HG02588 (cell line): ENCODE measurements at regions not wholly inside any gene's neighbourhood (a gene's known extent, or its start where the extent isn't known, plus 50 kb on each side); places are given as distances from the start of the nearest gene placed in this dataset.

ENCODE experiments used
- ATAC-seq: cut with Tn5 transposase; IDR thresholded peaks from one replicate; pipeline ENCODE4 v1.9.1; 2021; ENCODE audit warnings: mild to moderate bottlenecking, moderate library complexity; ENCODE audit not compliant: unreplicated experiment

DNA sequence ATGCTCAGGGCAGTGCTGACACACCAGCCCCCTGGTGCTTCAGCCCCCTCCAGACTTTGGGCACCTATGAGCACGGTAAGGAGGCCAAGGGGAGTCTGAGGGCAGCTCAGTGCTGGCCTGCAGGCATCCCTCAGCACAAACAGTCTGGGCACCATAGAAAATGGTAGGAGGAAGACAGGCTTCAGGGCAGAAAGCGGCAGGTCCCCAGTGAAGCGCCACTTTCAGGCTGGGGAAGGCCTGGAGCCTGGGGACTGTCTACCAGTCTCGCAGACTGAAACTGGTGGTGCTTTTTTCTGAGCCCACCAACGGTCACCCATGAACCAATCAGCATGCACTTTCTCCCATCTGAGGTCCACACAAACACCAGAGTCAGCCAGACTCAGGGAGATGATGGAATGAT, 1074.7 kb downstream of the PCDH18 start:
- ATAC-seq: no peak

DNA sequence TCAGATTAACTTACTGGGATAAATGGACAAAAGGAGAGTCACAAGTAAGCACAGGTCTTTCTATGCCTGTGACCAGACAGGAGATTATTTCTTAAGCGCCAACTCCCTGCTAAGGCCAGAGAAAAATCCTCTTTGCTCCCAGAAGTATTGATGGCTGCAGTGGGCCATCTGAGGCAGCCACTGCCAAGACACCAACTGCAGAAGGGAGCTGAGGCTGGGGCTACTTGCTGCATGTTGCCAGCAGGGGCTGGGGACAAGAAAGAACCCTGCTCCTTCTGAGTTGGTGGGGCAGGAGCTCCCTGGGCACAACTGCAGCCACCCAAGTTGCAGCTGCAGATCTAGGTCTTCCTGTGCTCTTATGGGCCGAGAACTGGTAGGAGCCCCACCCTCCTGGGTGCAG, 1075.3 kb downstream of the PCDH18 start:
- ATAC-seq: no peak

DNA sequence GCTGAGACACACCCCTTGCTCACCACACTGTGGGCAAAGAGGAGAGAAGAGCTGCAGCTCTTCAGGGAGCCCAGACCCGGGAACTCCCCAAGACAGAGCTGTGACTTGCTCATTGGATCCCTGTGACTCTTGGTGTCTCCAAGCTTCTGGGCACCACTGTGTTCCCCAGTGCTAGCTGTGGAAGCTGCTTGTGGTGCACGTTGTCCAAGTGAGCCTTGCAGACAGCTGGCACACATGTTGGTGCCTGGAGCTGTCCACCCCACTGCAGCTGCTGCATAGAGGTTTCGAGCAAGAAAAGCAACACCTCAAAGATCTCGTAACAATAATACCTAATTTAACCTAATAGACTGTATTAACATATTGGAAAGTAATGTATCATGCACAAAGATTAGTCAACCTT, 1089.3 kb downstream of the PCDH18 start:
- ATAC-seq: no peak

DNA sequence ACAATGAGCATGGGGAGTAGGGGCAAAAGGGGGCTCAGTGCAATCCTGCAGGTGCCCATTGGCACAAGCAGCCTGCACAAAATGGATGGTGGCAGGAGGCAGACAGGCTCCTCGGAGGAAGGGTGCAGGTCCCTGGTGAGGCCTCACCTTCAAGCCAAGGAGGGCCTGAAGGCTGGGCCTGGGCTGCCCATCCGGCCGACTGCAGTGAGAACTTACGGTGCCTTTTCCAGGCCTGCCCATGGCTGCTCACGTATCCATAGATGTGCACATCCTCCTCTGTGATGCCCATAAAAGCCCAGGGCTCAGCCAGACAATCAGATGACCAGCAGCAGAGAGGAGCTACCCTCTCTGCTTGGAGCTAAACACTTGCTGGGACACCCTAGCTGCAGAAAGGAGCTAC, 1089.8 kb downstream of the PCDH18 start:
- no peak for ATAC-seq

DNA sequence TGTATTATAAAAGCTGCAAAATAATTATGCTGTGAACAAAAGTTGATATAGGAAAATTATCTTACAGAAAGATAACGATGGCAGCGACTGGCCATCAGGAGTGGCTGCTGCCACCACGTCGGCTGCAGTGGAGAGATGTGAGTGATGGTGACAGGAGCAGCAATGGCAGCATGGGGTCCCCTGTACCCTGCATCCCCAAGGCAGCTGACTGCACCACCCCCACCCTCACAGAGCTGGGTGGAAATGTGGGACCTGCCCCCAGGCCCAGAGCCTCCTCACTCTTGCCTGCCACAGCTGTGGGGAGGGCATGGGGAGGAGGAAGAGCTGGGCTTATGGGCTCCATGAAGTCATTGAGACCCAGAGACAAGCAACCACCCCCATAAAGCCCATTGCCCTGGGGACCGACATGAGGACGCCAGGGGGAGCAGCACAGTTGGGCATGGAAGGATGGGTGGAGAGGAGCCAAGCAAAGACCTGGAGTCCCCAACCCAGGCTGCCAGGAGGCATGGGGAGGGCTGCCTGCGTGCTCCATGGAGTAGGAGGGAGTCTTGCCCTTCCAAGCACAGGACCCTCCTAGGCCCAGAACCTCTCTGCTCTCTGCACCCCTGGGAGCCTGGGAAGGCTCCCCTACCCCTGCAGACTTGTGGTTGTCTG, 1090.5 kb downstream of the PCDH18 start:
- no peak for ATAC-seq

DNA sequence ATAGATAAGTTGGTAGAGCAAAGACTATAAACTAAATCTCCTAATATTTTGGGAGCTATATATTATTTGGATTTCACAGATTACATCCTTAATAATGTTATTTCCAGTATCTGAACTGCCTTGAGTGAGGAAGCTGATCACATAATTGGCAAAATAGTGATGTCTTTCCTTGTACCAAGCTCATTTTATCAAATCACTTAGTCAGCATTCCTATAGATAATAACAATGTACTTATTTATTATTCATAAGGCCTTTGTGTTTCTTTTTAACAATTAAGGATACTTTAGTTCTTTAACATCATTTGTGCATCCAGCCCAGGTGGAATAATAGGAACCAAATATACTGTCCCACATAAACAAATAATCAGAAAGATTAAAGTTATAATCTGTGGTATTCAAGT, 1093.6 kb downstream of the PCDH18 start:
- ATAC-seq: no peak

DNA sequence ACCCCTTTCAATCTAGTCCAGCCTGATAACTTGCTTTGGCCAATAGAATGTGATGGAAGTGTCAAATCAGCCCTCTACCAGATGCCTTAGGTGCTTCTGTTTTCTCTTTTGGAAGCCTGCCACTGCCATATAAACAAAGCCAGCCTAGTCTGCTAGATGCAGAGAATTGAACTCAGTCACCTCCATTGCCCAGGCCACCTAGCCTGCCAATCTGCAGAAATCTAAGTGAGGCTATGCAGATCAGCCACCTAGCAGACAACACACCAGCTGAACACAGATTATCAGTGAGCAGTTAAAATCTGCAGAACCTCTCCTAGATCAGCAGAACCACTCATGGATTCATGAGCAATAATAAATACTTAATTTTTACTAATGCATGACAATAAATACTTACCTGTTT, 1108.2 kb downstream of the PCDH18 start:
- ATAC-seq: no peak

DNA sequence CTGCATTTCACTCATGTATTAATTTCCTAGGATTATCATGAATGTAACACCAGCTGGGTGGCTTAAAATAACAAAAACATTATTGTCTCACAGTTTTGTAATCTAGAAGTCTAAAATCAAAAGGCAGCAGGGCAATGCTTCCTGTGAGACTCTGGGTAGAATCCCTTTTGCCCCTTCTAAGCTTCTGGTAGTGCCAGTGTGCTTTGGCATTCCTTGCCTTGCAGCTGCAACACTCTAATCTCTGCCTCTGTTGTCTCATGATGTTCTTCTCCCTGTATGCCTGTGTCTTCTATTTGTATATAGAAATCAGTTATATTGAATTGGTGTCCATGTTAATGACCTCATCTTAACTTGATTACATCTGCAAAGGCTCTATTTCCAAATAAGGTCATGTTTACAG, 1117.3 kb downstream of the PCDH18 start:
- no peak for ATAC-seq

DNA sequence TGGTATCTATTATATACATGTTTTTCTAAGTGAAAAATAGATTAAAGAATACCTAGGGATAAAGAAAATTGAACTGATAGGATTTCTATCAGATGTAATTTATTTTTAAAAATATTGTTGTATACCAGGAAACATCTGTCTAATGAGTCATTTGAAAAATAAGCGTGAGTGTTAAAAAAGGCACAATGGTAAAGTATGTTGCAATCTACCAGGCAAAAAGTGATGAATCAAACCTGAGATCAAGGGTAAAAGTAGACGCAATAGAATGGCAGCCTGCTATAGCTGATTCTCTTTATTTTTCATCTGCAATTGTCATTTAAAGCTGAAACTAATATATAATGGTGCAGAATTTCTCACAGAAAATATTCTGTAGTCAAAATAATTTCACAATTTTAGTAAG, 1119.6 kb downstream of the PCDH18 start:
- ATAC-seq: no peak

DNA sequence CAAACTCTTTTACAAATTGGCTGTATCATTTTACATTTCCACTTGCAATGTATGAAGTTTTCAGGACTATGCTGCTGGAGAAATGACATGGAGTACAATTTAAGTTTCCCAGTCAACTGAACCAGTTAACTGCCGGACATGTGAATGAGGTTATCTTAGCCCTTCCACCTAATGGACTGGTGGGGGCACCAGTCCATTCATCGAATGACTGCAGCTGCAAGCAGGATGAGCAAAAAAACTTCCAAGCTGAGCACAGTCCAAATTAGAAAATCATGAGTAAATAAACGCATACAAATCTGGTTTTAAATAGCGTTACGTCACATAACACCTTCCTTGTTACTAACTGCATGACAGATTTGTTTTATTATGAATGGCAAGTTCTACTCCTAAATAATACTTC, 1131.5 kb downstream of the PCDH18 start:
- no peak for ATAC-seq

DNA sequence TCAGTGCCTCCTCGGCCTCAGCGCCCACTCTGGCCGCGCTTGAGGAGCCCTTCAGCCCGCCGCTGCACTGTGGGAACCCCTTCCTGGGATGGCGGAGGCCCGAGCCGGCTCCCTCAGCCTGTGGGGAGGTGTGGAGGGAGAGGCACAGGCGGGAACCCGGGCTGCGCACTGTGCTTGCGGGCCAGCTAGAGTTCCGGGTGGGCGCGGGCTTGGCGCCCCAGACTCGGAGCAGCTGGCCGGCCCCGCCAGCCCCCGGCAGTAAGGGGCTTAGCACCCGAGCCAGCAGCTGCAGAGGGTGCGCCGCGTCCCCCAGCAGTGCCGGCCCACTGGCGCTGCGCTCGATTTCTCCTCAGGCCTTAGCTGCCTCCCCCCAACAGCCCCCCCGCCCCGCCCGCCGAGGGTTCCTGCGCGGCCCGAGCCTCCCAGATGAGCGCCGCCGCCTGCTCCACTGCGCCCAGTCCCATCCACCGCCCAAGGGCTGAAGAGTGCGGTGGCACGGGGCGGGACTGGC, 1137.0 kb downstream of the PCDH18 start:
- no peak for ATAC-seq

DNA sequence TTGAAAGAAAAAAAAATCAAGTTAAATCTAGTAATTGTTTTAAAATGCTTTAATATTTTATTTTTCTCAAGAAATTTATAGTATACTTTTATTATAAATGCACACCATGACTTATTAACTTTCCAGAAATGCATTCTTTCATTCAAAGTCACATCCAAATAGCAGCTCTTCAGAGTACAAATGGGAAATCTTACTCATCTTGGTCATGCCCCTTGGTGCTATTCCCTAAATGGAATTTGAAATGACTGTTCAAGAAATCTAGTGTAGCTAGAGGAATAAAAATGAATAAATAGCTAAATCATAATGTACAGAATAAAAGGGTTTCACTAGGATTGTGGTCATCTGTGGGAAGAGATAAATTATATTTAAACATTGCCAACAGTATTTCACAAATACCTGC, 1139.7 kb downstream of the PCDH18 start:
- ATAC-seq: no peak

DNA sequence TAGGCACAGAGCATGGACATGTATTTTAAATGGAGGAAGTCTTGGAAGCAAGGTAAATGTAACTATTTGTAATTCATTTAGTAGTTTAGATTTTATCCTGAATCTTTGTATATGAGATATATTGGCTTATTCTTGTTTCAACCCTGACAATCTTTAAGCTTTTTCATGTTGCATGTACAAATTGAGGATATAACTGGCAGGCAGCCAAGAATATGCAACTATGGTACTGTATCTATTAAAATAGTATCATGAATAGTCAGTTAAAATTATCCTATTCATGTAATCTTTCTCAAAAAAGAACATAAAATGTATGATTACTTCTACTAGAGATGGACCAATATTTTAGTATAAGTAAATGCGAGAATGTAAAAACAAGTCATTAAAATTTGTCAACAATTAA, 1141.5 kb downstream of the PCDH18 start:
- no peak for ATAC-seq

DNA sequence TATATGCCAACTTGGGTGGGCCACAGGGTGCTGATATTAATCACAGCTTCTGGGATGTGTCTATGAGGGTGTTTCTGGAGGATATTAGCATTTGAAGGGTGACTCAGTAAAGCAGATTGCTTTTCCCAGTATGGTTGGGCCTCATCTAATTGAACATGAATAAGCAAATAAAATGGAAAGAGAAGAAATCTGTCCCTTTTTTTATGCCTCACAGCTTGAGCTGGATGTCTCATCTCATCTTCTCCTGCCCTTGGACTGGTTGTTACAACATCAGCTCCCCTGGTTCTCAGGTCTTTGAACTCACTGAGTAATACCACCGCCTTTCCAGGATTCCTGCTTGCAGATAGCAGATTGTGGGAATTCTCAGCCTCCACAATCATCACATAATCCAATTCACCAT, 1149.2 kb downstream of the PCDH18 start:
- ATAC-seq: no peak

DNA sequence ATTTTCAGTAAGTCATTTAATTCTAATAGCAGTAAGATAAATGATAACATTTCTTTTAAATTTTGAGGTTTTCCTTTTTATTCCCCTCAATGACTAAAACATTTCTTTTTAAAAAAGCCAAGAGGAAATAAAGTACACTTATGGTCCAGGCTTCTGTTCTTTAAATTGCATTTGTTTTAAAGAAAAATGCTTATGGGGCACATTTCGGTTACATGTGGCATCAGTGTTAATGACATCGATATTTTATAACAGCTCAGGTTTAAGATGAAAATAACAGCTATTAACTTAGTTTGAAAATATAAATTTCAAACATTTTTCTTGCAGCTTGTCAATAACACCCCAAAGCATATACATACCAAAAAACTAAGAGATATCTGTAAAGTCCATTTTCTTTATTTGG, 1161.1 kb downstream of the PCDH18 start:
- no peak for ATAC-seq

DNA sequence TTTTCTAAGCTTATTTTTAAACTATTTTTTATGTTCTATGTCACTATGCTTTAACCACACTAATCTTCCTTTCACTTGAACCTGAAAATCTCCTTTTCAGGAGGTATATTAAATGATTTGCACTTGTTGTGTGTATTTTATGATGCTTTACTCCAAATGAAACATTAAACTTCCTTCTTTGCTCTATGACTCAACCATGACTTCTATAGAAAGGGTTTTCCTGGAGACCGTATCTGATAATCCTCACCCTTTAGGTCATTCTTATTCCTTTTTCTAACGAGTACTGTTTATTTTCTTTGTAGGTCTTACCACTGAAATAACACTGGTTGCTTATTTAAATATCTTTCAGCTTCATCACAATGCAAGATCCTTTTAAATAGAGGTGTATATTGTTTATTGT, 1163.2 kb downstream of the PCDH18 start:
- ATAC-seq: no peak

DNA sequence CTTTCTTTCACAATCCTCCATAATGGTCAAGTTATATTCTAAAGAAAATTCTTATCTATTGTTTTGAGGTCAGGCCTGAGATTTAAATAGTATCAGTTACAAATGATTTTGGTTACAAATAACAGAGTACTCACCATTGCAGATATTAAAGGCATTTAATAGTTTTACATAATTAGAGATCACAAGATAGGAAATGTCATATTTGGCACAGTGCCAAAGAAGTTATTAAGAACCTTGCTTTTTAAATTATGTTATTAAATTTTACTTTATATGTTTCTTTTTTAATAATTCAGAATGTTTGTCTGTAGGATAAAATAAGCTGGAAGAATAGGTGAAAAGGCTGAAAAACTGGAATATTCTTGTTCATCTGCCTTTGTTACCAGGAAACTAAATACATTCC, 1174.7 kb downstream of the PCDH18 start:
- no peak for ATAC-seq

DNA sequence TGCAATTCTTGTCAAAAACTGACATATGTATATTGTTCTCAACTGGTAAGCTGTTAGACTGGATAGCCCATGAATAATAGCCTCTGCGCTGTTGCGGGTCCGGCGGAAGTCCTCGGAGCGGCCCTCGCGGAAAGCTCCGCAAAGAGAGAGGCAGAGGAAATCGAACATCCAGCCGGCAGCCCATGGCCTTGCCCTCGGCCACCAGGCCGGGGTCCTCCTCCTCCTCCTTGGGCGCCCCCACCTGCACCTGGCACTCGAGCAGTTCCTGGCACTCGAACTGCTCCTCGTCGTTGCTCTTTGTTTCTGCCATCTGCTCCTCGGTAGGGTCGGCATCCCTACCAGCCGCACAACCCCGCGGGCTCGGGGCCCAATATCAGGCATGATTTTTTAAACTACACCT, 1176.3 kb downstream of the PCDH18 start:
- ATAC-seq: no peak

DNA sequence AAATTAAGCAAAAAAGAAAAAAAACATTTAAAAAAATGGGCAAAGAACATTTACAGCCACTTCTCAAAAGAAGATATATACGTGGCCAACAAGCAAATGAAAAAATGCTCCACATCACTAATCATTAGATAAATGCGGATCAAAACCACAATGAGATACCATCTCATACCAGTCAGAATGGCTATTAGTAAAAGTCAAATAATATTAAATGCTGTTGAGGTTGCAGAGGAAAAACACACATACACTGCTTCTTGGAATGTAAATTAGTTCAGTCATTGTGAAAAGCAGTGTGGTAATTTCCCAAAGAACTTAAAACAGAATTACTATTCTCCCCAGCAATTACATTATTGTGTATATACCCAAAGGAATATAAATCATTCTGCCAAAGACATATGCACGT, 1189.0 kb downstream of the PCDH18 start:
- ATAC-seq: no peak

DNA sequence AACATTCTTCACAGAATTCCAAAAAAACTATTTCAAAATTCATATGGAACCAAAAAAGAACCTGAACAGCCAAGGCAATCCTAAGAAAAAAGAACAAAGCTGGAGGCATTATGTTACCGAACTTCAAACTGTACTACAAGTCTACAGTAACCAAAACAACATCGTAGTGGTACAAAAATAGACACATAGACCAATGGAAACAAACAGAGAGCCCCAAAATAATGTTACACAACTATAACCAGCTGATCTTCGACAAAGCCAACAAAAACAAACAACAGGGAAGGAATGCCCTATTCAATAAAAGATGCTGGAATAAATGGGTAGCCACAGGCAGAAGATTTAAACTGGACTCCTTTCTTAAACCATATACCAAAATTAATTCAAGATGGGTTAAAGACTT, 1189.6 kb downstream of the PCDH18 start:
- no peak for ATAC-seq

DNA sequence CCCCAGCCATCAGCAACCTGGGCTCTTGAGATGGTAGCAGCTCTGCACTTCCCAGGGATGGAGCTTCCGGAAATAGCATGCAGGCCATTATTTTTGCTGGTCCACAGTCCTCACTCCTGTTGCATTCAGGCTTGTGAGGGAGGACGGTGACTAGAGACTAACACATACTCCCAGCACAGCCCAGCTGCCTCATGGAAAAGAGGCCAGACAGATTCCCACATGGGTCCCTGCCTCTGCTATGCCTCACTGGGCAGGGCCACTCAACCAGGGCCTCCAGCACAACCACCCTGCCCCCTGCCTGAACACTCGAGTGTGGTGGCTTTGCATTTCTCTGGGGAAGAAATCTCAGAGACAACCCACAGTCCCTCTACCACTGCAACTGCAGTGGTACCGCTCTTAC, 1195.1 kb downstream of the PCDH18 start:
- no peak for ATAC-seq

DNA sequence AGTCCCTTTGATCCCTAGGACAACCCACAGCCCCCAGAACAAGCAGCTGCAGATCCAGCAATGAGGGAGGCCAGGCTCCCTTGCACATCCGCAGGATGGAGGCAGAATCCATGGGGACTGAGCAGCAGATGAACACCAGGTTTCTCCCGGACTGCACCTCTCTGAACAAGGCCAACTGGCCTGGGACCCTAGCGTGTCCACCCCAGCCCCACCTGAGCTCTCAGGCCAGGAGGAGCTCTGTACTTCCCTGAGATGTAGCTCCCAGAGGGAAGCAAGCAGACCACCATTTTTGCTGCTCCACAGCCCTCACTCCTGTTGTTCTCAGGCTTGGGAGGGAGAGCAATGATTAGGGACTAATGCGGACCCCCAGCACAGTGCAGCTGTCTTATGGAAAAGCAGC, 1195.8 kb downstream of the PCDH18 start:
- ATAC-seq: no peak

DNA sequence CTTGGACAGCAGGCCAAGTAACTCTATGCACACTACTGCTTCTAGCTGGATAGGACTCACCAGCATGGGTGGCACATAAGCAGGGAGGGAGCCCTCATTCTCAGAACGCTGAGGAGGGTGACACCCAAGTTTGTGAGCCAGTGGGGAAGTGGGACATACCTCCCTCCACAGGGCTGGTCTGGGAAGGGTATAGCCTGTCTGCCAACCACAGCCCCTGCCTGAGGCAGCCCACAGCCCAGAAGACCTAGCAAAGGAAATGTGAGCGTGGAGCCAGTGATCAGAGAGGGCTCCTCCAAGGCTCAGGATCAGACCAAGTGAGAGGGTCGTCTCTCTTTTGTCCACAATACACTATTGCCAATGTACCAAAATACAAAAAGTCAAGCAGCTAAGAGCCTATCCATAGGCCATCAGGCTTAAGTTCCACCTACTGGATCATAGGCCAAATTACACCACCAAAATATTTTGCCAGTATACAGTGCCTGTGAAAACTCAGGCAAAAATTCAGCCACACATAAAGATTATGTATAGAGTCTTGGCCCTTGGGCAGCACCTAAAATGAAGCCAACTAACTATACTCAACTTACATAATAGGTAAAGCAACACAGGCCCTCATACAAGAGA, 1203.1 kb downstream of the PCDH18 start:
- ATAC-seq: no peak
